Mammary epithelial cell (primary cell): ENCODE measurements at regions not wholly inside any gene's neighbourhood (a gene's known extent, or its start where the extent isn't known, plus 50 kb on each side); places are given as distances from the start of the nearest gene placed in this dataset.

Experiments
- CTCF ChIP-seq, 2 donors: IDR thresholded peaks in 1 of 2; conservative IDR thresholded peaks in 1 of 2; 2 replicates each; pipeline ENCODE4 v1.5.1; 2011 to 2012; ENCODE audit warnings: inconsistent platforms in 2 of 2, low read length in 2 of 2, mild to moderate bottlenecking in 2 of 2, control low read depth in 1 of 2, low read depth in 1 of 2; ENCODE audit not compliant: insufficient read depth in 1 of 2; ENCODE audit errors: extremely low read depth in 1 of 2
- EZH2 ChIP-seq: IDR thresholded peaks from 2 replicates; pipeline ENCODE4 v1.6.1; 2012; ENCODE audit warnings: low read length, inconsistent platforms, borderline replicate concordance

DNA sequence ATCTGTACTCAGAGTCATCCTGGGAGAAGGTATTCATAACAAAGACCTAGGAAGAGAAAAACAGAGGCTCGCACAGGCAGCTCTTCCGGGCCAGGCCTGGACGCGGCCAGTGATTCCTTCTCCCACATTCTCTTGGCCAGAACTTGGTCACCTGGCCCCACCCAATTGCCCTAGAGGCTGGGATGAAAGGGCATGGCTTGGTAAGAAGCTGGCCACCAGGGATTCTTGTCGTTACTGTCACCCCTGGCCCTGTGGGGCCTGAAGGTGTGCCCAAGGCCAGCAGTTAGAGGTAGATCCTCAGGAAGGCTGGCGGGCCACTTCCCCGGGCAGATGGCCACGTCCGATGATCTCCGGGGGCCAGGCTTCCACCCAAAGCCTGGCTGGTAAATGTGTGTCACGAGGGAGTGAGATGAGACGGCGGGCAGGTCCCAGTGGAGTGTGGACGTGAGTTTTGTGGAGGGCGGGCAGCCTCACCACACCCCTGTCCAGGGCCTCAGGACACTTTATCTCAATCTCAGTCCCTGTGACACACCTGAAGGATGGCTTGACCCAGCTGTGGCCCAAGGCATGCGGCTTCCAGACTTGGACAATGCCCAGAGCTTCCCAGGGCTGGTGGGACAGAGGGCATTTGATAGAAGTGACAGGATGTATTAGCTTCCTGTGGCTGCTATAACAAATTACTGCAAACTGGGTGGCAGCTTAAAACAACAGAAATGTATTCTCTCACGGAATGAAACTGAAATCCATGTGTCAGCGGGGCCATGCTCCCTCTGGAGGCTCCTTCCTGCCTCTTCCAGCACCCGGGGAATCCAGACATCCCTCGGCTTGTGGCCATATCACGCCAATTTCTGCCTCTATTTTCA, 66.3 kb upstream of the GSE1 start:
- TF ChIP-seq EZH2 (no peak), CTCF (conservative IDR thresholded peaks at IDR 0.05 in 1 of 2, IDR thresholded peaks at IDR 0.05 in 1 of 2; ENCODE audit: extremely low read depth in 1 of 2, insufficient read depth in 1 of 2, low read depth in 1 of 2, low read length in 2 of 2) (no peak)
